SH-SY5Y (cell line): ENCODE measurements at regions not wholly inside any gene's neighbourhood (a gene's known extent, or its start where the extent isn't known, plus 50 kb on each side); places are given as distances from the start of the nearest gene placed in this dataset.

Source experiments
- GATA2 ChIP-seq: IDR thresholded peaks from 2 replicates; pipeline ENCODE4 v1.6.1; 2011; ENCODE audit warnings: mild to moderate bottlenecking, low read depth, low read length
- GATA3 ChIP-seq: IDR thresholded peaks from 2 replicates; pipeline ENCODE4 v1.6.1; 2011; ENCODE audit warnings: low read depth, mild to moderate bottlenecking, low read length, moderate library complexity

GRCh38 chr18:54710900-54711281 is 117.4 kb upstream of the RAB27B start:
- no peak for TF ChIP-seq GATA2
- no peak for TF ChIP-seq GATA3

- TF ChIP-seq GATA2 (no peak), GATA3 (no peak)
Observed at GRCh38 chr18:54712306-54712705, 116.0 kb upstream of the RAB27B start.

GRCh38 chr18:54712758-54713157 is 115.5 kb upstream of the RAB27B start:
- TF ChIP-seq GATA2 = no peak
- TF ChIP-seq GATA3 = no peak

- no peak for TF ChIP-seq GATA3
- no peak for TF ChIP-seq GATA2
Observed at GRCh38 chr18:54713386-54713785, 114.9 kb upstream of the RAB27B start.

GRCh38 chr18:54714851-54715250 is 113.4 kb upstream of the RAB27B start:
- no peak for TF ChIP-seq GATA2

GRCh38 chr18:54716586-54716985 is 111.7 kb upstream of the RAB27B start:
- TF ChIP-seq GATA2 (no peak), GATA3 (no peak)

- no peak for TF ChIP-seq GATA3
- no peak for TF ChIP-seq GATA2
Observed at GRCh38 chr18:54717673-54718407, 110.4 kb upstream of the RAB27B start.

GRCh38 chr18:54718408-54718773 is 109.9 kb upstream of the RAB27B start:
- TF ChIP-seq GATA3 = no peak
- TF ChIP-seq GATA2 = no peak

- TF ChIP-seq GATA3 = no peak
- TF ChIP-seq GATA2 = no peak
Observed at GRCh38 chr18:54720620-54721019, 107.7 kb upstream of the RAB27B start.

GRCh38 chr18:54726143-54726542 is 102.1 kb upstream of the RAB27B start:
- no peak for TF ChIP-seq GATA3
- no peak for TF ChIP-seq GATA2

- no peak for TF ChIP-seq GATA3
- no peak for TF ChIP-seq GATA2
Observed at GRCh38 chr18:54734059-54734458, 94.2 kb upstream of the RAB27B start.

- TF ChIP-seq GATA2 (no peak), GATA3 (no peak)
Observed at GRCh38 chr18:54736981-54737380, 91.3 kb upstream of the RAB27B start.

- no peak for TF ChIP-seq GATA3
- TF ChIP-seq GATA2 = no peak
Observed at GRCh38 chr18:54737986-54738385, 90.3 kb upstream of the RAB27B start.

- TF ChIP-seq GATA3 (no peak), GATA2 (no peak)
Observed at GRCh38 chr18:54739476-54739875, 88.8 kb upstream of the RAB27B start.

GRCh38 chr18:54740136-54740846 is 88.0 kb upstream of the RAB27B start:
- no peak for TF ChIP-seq GATA2
- TF ChIP-seq GATA3 = no peak
